ENCODE measurements at regions not wholly inside any gene's neighbourhood (a gene's known extent, or its start where the extent isn't known, plus 50 kb on each side); places are given as distances from the start of the nearest gene placed in this dataset.

DNA sequence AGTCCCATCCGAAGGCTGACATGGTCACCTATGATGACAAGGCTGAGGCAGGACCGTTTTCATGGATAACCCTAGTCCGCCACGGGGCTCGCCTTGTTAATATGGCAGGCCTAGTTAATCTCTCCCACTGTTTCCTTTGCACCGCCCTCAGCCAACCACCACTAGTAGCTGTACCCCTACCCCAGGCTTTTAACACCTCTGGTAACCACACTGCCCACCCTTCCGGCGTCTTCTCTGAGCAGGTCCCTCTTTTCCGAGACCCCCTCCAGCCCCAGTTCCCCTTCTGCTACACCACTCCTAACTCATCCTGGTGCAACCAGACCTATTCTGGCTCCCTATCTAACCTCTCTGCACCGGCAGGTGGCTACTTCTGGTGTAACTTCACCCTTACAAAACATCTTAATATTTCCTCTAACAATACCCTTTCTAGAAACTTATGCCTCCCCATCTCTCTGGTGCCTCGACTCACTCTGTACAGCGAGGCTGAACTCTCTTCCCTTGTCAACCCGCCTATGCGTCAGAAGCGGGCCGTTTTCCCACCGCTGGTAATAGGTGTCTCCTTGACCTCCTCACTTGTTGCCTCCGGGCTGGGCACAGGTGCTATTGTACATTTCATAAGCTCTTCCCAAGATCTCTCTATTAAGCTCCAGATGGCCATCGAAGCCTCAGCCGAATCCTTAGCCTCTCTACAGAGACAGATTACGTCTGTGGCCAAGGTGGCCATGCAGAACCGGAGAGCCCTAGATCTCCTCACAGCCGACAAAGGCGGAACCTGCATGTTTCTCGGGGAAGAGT, 964.4 kb downstream of the RPA4 start:
- Mint-ChIP-seq H3K27me3 (ENCODE audit: low read depth, poor library complexity) (no peaks in the 10 kb centered on the region), H3K9me3 (peaks cover 63% of the 10 kb centered on the region), H3K4me3 (no peak overlapping the region), H3K27ac (no peak overlapping the region), H3K36me3 (ENCODE audit: low read depth) (peaks cover 25% of the 10 kb centered on the region), H3K4me1 (no peaks in the 10 kb centered on the region)
- TF ChIP-seq, protein P1, sequence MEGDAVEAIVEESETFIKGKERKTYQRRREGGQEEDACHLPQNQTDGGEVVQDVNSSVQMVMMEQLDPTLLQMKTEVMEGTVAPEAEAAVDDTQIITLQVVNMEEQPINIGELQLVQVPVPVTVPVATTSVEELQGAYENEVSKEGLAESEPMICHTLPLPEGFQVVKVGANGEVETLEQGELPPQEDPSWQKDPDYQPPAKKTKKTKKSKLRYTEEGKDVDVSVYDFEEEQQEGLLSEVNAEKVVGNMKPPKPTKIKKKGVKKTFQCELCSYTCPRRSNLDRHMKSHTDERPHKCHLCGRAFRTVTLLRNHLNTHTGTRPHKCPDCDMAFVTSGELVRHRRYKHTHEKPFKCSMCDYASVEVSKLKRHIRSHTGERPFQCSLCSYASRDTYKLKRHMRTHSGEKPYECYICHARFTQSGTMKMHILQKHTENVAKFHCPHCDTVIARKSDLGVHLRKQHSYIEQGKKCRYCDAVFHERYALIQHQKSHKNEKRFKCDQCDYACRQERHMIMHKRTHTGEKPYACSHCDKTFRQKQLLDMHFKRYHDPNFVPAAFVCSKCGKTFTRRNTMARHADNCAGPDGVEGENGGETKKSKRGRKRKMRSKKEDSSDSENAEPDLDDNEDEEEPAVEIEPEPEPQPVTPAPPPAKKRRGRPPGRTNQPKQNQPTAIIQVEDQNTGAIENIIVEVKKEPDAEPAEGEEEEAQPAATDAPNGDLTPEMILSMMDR (IDR thresholded peaks at IDR 0.05) = no peak
- DNase-seq = no peak

- TF ChIP-seq, protein P1 (IDR thresholded peaks at IDR 0.05) = no peak
- no peak overlapping the region for H3K27ac Mint-ChIP-seq
- DNase-seq = no peak
- no peaks in the 10 kb centered on the region for H3K27me3 Mint-ChIP-seq (ENCODE audit: low read depth, poor library complexity)
- peaks cover 48% of the 10 kb centered on the region for H3K9me3 Mint-ChIP-seq
- H3K4me3 Mint-ChIP-seq = no peak overlapping the region
- no peaks in the 10 kb centered on the region for H3K4me1 Mint-ChIP-seq
- H3K36me3 Mint-ChIP-seq (ENCODE audit: low read depth) = peaks cover 16% of the 10 kb centered on the region
These were observed 966.2 kb downstream of the RPA4 start for GRCh38 chrX:97849951-97850350.

DNA sequence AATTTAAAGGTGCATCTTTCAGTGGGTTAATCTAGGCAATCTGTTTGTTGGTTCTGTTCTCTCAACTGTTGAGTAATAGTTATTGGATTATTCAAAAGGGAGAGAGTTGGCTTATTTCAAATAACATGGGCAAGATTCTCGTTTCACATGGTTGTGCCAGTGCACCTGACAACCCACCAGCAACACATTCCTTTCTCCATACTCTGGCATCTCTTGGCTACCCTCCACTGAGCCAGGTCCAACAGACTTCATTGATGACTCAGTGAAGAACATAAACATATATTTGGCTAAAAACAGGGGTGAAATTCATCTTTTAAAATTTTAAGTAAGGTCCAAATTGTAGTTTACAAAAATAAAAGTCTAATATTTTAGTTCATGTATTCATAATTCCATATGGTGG, 967.2 kb downstream of the RPA4 start:
- Mint-ChIP-seq H3K27me3 (ENCODE audit: low read depth, poor library complexity) (no peaks in the 10 kb centered on the region), H3K4me3 (no peak overlapping the region), H3K4me1 (no peaks in the 10 kb centered on the region), H3K9me3 (peaks cover 38% of the 10 kb centered on the region), H3K36me3 (ENCODE audit: low read depth) (peaks cover 7% of the 10 kb centered on the region), H3K27ac (no peak overlapping the region)
- DNase-seq = no peak
- TF ChIP-seq, protein P1 (IDR thresholded peaks at IDR 0.05) = no peak

DNA sequence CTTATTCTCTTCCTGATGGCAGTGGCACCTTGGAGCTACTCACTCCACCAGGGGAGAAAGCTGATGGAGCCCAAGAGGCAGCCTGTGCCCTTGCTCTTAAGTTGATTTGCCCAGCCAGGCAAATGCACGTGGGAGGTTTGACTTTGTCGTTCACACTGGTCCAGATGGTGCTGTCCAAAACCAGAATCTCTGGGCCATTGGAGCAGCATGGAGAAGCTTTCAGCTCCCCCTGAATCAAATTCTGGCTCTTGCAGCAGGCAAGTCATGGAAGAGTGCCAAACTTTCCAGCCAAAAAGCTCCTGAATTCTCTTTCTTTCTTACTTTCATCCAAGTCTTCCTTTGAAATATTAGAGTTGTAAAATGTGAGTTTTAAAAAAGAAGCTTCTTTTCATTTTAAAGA, 970.4 kb downstream of the RPA4 start:
- Mint-ChIP-seq H3K4me3 (no peak overlapping the region), H3K9me3 (peaks cover 7% of the 10 kb centered on the region), H3K36me3 (ENCODE audit: low read depth) (no peaks in the 10 kb centered on the region), H3K4me1 (peaks cover 8% of the 10 kb centered on the region), H3K27ac (no peak overlapping the region), H3K27me3 (ENCODE audit: low read depth, poor library complexity) (no peaks in the 10 kb centered on the region)
- DNase-seq = no peak
- TF ChIP-seq, protein P1 (IDR thresholded peaks at IDR 0.05) = no peak

- H3K4me3 Mint-ChIP-seq = no peak overlapping the region
- H3K27me3 Mint-ChIP-seq (ENCODE audit: low read depth, poor library complexity) = no peaks in the 10 kb centered on the region
- no peaks in the 10 kb centered on the region for H3K36me3 Mint-ChIP-seq (ENCODE audit: low read depth)
- peaks cover 8% of the 10 kb centered on the region for H3K4me1 Mint-ChIP-seq
- DNase-seq = no peak
- no peaks in the 10 kb centered on the region for H3K9me3 Mint-ChIP-seq
- H3K27ac Mint-ChIP-seq = no peak overlapping the region
- TF ChIP-seq, protein P1 (IDR thresholded peaks at IDR 0.05) = no peak
These were observed 974.9 kb downstream of the RPA4 start for GRCh38 chrX:97858592-97858991.

DNA sequence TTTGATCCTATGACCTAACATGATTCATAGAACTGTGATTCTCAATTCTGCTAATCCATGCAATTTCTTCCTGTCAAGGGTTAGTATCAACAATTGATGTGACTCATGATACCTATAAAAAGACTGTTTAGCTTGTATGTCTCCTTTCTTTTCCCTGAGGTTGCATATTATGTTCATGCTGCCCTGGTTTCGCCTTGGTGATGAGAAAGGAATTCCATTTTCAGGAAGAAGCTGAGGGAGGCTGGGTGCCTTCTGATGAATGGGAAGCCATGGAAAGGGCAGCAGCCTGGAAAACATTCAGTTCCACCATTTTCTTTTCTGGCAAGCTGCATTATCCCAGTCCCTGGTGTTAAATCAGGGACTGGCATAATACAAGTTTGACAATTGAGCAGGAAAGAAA, 976.5 kb downstream of the RPA4 start:
- TF ChIP-seq, protein P1 (IDR thresholded peaks at IDR 0.05) = no peak
- Mint-ChIP-seq H3K36me3 (ENCODE audit: low read depth) (no peaks in the 10 kb centered on the region), H3K27me3 (ENCODE audit: low read depth, poor library complexity) (no peaks in the 10 kb centered on the region), H3K27ac (no peak overlapping the region), H3K4me1 (peaks cover 8% of the 10 kb centered on the region), H3K9me3 (no peaks in the 10 kb centered on the region), H3K4me3 (no peak overlapping the region)
- DNase-seq = no peak

Measured in nephron progenitor cell (in vitro differentiated cells).